Tibial nerve (tissue), 4 donors: ENCODE measurements at regions not wholly inside any gene's neighbourhood (a gene's known extent, or its start where the extent isn't known, plus 50 kb on each side); places are given as distances from the start of the nearest gene placed in this dataset.

Experiments used
- CTCF ChIP-seq, 5 experiments: fragments of 200-600 bp in 3 of 5; fragments of 450-650 bp in 2 of 5; sonication (generic) in 3 of 5; IDR thresholded peaks; one replicate each; pipeline ENCODE4 v1.5.1; 2016 to 2019; ENCODE audit warnings: antibody characterized with exemption in 5 of 5, mild to moderate bottlenecking in 3 of 5, moderate library complexity in 2 of 5
- EP300 ChIP-seq, 2 donors: sonication (generic); formaldehyde crosslinking; IDR thresholded peaks; one replicate each; pipeline ENCODE4 v1.6.1; 2017; ENCODE audit warnings: antibody characterized with exemption in 2 of 2, mild to moderate bottlenecking in 1 of 2
- POLR2A ChIP-seq, 2 donors: fragments of 450-650 bp; IDR thresholded peaks; one replicate each; pipeline ENCODE4 v1.6.1; 2017; ENCODE audit warnings: antibody characterized with exemption in 2 of 2, mild to moderate bottlenecking in 2 of 2, moderate library complexity in 2 of 2

- TF ChIP-seq CTCF (IDR thresholded peaks at IDR 0.05) (no peak), POLR2A (IDR thresholded peaks at IDR 0.05) (no peak), EP300 (IDR thresholded peaks at IDR 0.05) (no peak)
Observed at GRCh38 chr5:17808566-17808965, 174.3 kb downstream of the TAF11L14 start.
